SK-N-MC (cell line): ENCODE measurements at regions not wholly inside any gene's neighbourhood (a gene's known extent, or its start where the extent isn't known, plus 50 kb on each side); places are given as distances from the start of the nearest gene placed in this dataset.
"Not testable (repeated sequence)": the region's sequence is repeated elsewhere in the genome, so short reads cannot be mapped to it uniquely, and the experiment has no call there.

Source experiments
- DNase-seq: peaks from one replicate; pipeline ENCODE4 v3.0.0-alpha.2; 2011; ENCODE audit warnings: low read depth, low spot score
- H3K27ac ChIP-seq: fragments of 200-600 bp; sonication (generic); 2 replicates; pipeline ENCODE4 v1.5.1; 2016; ENCODE audit warnings: mixed run types
- H3K36me3 ChIP-seq: fragments of 200-600 bp; sonication (generic); 2 replicates; pipeline ENCODE4 v1.6.1; 2017; ENCODE audit warnings: antibody characterized with exemption, low read length, mixed read lengths; ENCODE audit not compliant: insufficient read depth
- H3K4me3 ChIP-seq: fragments of 200-600 bp; sonication (generic); 2 replicates; pipeline ENCODE4 v1.5.1; 2016
- H3K9ac ChIP-seq: fragments of 200-600 bp; sonication (generic); 2 replicates; pipeline ENCODE4 v1.8.0; 2017; ENCODE audit warnings: mixed run types, mixed read lengths; ENCODE audit not compliant: insufficient read length
- H3K9me3 ChIP-seq: fragments of 200-600 bp; sonication (generic); 2 replicates; pipeline ENCODE4 v1.6.1; 2017; ENCODE audit warnings: low read depth, mild to moderate bottlenecking, antibody characterized with exemption, low read length, moderate library complexity, mixed read lengths
- EZH2 ChIP-seq: fragments of 200-600 bp; sonication (generic); IDR thresholded peaks from one replicate; pipeline ENCODE4 v1.6.1; 2017; ENCODE audit warnings: antibody characterized with exemption
- FOXP2 ChIP-seq: optimal IDR thresholded peaks from 2 replicates; pipeline ENCODE3; 2011; ENCODE audit warnings: mild to moderate bottlenecking, moderate library complexity; ENCODE audit not compliant: insufficient read depth; ENCODE audit errors: extremely low read length, control extremely low read depth
- POLR2AphosphoS5 ChIP-seq: IDR thresholded peaks from 2 replicates; pipeline ENCODE4 v1.6.1; 2012; ENCODE audit warnings: mild to moderate bottlenecking, low read depth, low read length, borderline replicate concordance

DNA sequence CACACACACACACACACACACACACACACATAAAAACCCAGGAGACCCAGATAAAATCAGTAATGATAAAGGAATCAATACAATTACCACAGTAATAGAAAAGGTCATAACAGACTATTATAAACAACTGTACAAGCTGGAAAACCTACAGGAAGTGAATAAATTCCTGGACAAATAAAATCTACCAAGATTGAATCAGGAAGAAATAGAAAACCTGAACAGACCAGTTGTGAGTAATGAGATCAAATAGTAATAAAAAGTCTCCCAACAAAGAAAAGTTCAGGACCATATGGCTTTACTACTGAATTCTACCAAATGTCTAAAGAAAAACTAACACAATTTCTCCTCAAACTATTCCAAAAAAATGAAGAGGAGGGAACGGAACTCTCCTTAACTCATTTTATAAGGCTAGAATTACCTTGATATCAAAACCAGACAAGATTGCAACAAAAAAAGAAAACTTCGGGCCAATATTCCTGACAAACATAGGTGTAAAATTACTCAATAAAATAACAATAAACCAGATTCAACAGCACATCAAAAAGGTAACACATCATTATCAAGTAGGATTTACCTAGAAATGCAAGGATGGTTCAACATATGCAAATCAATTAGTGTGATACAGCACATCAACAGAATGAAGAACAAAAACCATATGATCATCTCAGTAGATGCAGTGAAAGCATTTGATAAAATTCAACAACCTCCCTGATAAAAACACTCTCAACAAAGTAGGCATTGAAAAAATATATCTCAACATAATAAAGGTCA, 325.2 kb upstream of the POU5F2 start:
- H3K36me3 ChIP-seq, result peaks cover 4% of the 10 kb centered on the region; the same call in 1 of the 2 replicates
- no peak overlapping the region for H3K27ac ChIP-seq
- peaks cover 8% of the 10 kb centered on the region; the same call in 1 of the 2 replicates for H3K9me3 ChIP-seq
- no peak overlapping the region for H3K4me3 ChIP-seq
- TF ChIP-seq FOXP2 (no peak), POLR2AphosphoS5 (no peak), EZH2 (no peak)
- no peak overlapping the region for H3K9ac ChIP-seq
- DNase-seq, result no peak

DNA sequence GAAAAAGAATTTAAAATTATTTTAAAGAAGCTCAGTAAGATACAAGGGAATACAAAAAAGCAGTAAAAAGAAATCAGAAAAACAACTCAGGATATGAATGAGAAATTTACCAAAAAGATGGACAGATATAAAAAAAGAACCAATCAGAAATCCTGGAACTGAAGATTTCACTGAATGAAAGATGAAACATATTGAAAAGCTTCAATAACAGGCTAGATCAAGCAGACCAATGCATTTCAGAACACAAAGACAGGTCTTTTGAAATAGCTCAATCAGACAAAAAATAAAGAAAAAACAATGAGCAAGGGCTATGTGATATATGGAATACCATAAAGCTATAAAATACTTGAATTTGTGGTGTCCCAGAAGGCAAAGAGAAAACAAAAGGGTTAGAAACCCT, 322.6 kb upstream of the POU5F2 start:
- Histone ChIP-seq H3K9ac (no peak overlapping the region), H3K9me3 (peaks cover 8% of the 10 kb centered on the region; the same call in 1 of the 2 replicates), H3K4me3 (no peak overlapping the region), H3K27ac (no peak overlapping the region), H3K36me3 (peaks cover 4% of the 10 kb centered on the region; the same call in 1 of the 2 replicates)
- DNase-seq, result no peak
- TF ChIP-seq EZH2 (no peak), FOXP2 (no peak), POLR2AphosphoS5 (no peak)

DNA sequence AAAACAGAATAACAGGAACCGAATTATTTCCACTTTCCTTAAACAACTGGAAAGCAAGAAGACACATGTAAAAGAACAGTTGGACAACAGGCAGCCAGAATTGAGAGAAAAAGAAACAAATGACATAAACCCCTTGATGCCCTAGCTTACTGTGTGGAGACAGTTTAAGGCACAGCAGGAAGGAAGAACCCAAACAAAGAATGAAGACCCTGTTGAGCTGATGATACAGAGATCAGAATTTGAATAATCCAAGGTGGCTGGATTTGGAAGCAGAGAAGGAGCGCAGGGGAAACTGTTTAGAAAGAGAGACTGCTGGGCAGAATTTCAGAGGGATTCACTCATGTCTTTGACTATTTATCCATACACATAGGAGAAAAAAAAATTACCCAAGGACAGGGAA, 316.3 kb upstream of the POU5F2 start:
- TF ChIP-seq POLR2AphosphoS5 (no peak), EZH2 (no peak), FOXP2 (no peak)
- DNase-seq, result no peak
- Histone ChIP-seq H3K4me3 (no peak overlapping the region), H3K9ac (no peak overlapping the region), H3K9me3 (no peaks in the 10 kb centered on the region; the same call in 1 of the 2 replicates), H3K36me3 (no peaks in the 10 kb centered on the region), H3K27ac (no peak overlapping the region)

DNA sequence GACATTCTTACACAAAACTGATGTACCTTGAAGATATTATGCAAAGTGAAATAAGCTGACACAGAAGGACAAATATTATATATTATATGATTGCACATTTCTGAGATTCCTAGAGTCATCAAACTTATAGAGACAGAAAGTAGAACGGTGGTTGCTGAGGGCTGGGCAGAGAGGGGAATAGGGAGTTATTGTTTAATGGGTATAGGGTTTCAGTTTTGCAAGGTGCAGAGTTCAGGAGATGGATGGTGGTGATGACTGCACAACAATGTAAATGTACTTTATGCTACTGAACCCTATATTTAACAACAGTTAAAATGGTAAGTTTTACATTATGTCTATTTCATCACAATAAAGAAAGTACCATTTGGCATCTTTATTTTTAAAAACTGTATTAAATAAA, 315.8 kb upstream of the POU5F2 start:
- no peak for DNase-seq
- Histone ChIP-seq H3K27ac (no peak overlapping the region), H3K9ac (no peak overlapping the region), H3K9me3 (no peaks in the 10 kb centered on the region; the same call in 1 of the 2 replicates), H3K36me3 (no peaks in the 10 kb centered on the region), H3K4me3 (no peak overlapping the region)
- TF ChIP-seq EZH2 (no peak), FOXP2 (no peak), POLR2AphosphoS5 (no peak)

DNA sequence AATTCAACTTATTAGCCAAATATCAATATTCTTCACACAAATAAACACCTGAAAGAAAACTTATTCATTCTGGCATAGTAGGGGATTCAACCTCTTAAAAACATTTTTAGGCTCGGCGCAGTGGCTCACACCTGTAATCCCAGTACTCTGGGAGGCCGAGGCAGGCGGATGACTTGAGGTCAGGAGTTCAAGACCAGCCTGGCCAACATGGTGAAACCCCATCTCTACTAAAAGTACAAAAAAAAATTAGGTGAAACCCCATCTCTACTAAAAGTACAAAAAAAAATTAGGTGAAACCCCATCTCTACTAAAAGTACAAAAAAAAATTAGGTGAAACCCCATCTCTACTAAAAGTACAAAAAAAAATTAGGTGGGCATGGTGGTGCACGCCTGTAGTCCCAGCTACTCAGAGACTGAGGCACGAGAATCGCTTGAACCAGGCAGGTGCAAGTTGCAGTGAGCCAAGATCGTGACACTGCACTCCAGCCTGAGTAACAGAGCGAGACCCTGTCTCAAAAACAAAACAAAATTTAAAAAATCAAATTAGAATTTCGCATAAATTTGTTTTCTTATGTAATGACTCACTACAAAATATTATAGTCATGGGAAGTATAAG, 308.0 kb upstream of the POU5F2 start:
- not testable (repeated sequence) for H3K4me3 ChIP-seq, H3K9me3 ChIP-seq, H3K36me3 ChIP-seq, H3K9ac ChIP-seq, DNase-seq, H3K27ac ChIP-seq

- DNase-seq, result no peak
- no peak for TF ChIP-seq FOXP2
- TF ChIP-seq EZH2, result no peak
- no peak overlapping the region for H3K27ac ChIP-seq
- no peak overlapping the region for H3K9ac ChIP-seq
- H3K4me3 ChIP-seq, result no peak overlapping the region
- no peaks in the 10 kb centered on the region; the same call in 1 of the 2 replicates for H3K36me3 ChIP-seq
- no peaks in the 10 kb centered on the region for H3K9me3 ChIP-seq
Observed at GRCh38 chr5:94045839-94046782, 304.7 kb upstream of the POU5F2 start.

- no peak for DNase-seq
- no peak overlapping the region for H3K27ac ChIP-seq
- TF ChIP-seq POLR2AphosphoS5 (no peak), EZH2 (no peak), FOXP2 (no peak)
- H3K36me3 ChIP-seq, result no peaks in the 10 kb centered on the region; the same call in 1 of the 2 replicates
- no peaks in the 10 kb centered on the region for H3K9me3 ChIP-seq
- H3K4me3 ChIP-seq, result no peak overlapping the region
- H3K9ac ChIP-seq, result no peak overlapping the region
Observed at GRCh38 chr5:94043311-94043710, 301.9 kb upstream of the POU5F2 start.

- Histone ChIP-seq H3K4me3 (no peak overlapping the region), H3K9me3 (no peaks in the 10 kb centered on the region), H3K27ac (no peak overlapping the region), H3K9ac (no peak overlapping the region), H3K36me3 (no peaks in the 10 kb centered on the region; the same call in 1 of the 2 replicates)
- TF ChIP-seq EZH2 (no peak), POLR2AphosphoS5 (no peak), FOXP2 (no peak)
- no peak for DNase-seq
Observed at GRCh38 chr5:94040591-94041148, 299.3 kb upstream of the POU5F2 start.
